Adrenal gland (tissue), 5 donors: ENCODE measurements at regions not wholly inside any gene's neighbourhood (a gene's known extent, or its start where the extent isn't known, plus 50 kb on each side); places are given as distances from the start of the nearest gene placed in this dataset.

Source experiments
- POLR2A ChIP-seq, 2 donors: fragments of 450-650 bp; IDR thresholded peaks; one replicate each; pipeline ENCODE4 v1.6.1; 2017; ENCODE audit warnings: antibody characterized with exemption in 2 of 2, mild to moderate bottlenecking in 2 of 2, moderate library complexity in 1 of 2
- TF ChIP-seq, protein P1 (sequence below), 6 experiments: fragments of 450-650 bp in 4 of 6; fragments of 200-600 bp in 2 of 6; sonication (generic) in 1 of 6; IDR thresholded peaks; 1 replicate in 5 of 6; 2 replicates in 1 of 6; pipeline versions ENCODE4 v1.5.1 to v1.8.0; 2016 to 2021; ENCODE audit warnings: antibody characterized with exemption in 6 of 6, mild to moderate bottlenecking in 2 of 6, moderate library complexity in 1 of 6
- donor health status: DM: no; HTN: no; CAD: no.

GRCh38 chr13:44815623-44816022 lies 173.6 kb downstream of the NUFIP1 start:
- TF ChIP-seq, protein P1, sequence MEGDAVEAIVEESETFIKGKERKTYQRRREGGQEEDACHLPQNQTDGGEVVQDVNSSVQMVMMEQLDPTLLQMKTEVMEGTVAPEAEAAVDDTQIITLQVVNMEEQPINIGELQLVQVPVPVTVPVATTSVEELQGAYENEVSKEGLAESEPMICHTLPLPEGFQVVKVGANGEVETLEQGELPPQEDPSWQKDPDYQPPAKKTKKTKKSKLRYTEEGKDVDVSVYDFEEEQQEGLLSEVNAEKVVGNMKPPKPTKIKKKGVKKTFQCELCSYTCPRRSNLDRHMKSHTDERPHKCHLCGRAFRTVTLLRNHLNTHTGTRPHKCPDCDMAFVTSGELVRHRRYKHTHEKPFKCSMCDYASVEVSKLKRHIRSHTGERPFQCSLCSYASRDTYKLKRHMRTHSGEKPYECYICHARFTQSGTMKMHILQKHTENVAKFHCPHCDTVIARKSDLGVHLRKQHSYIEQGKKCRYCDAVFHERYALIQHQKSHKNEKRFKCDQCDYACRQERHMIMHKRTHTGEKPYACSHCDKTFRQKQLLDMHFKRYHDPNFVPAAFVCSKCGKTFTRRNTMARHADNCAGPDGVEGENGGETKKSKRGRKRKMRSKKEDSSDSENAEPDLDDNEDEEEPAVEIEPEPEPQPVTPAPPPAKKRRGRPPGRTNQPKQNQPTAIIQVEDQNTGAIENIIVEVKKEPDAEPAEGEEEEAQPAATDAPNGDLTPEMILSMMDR (IDR thresholded peaks at IDR 0.05) = no peak
- TF ChIP-seq POLR2A (IDR thresholded peaks at IDR 0.05) = peak in 1 of 2 donors; percentile 9
